ENCODE measurements at regions not wholly inside any gene's neighbourhood (a gene's known extent, or its start where the extent isn't known, plus 50 kb on each side); places are given as distances from the start of the nearest gene placed in this dataset.

- Histone ChIP-seq H3K4me3 (ENCODE audit: control extremely low read depth in 1 of 5, extremely low read depth in 1 of 5, insufficient read depth in 1 of 5, low read depth in 2 of 5, low read length in 4 of 5) (no peak overlapping the region), H3K36me3 (replicated peaks in 1 of 2; ENCODE audit: control extremely low read depth in 1 of 2, control insufficient read depth in 1 of 2, extremely low read depth in 1 of 2, insufficient read depth in 2 of 2, low read length in 1 of 2) (no peaks in the 10 kb centered on the region), H2AFZ (ENCODE audit: insufficient read depth, low read depth, low read length, poor library complexity, severe bottlenecking) (peak overlapping the region; percentile 40), H3K27me3 (replicated peaks in 1 of 4; ENCODE audit: control extremely low read depth in 1 of 4, control insufficient read depth in 3 of 4, insufficient read depth in 4 of 4, low read length in 3 of 4) (no peaks in the 10 kb centered on the region), H3K9me3 (ENCODE audit: control extremely low read depth in 1 of 3, control insufficient read depth in 2 of 3, insufficient read depth in 1 of 3, low read length in 2 of 3) (no peaks in the 10 kb centered on the region), H3K4me2 (replicated peaks; ENCODE audit: low read depth, low read length, poor library complexity, severe bottlenecking) (no peak overlapping the region), H3K79me2 (ENCODE audit: control insufficient read depth, insufficient read depth, low read length) (no peaks in the 10 kb centered on the region), H3K9ac (ENCODE audit: low read length) (no peak overlapping the region), H3K4me1 (ENCODE audit: control insufficient read depth in 2 of 2, insufficient read depth in 2 of 2, low read length in 2 of 2) (peaks cover 3 to 8% of the 10 kb centered on the region in 2 donors), H3K27ac (ENCODE audit: low read length in 2 of 2) (no peak overlapping the region), H4K20me1 (ENCODE audit: control insufficient read depth, insufficient read depth, low read length, poor library complexity, severe bottlenecking) (no peaks in the 10 kb centered on the region)
- 50% methylated on average over 1 of the region's 5 CpGs for WGBS (ENCODE audit: insufficient coverage)
- no peak for TF ChIP-seq EZH2 (IDR thresholded peaks at IDR 0.05; ENCODE audit: borderline replicate concordance, insufficient read depth, low read depth, low read length, poor library complexity, severe bottlenecking)
- TF ChIP-seq CTCF (IDR thresholded peaks at IDR 0.05) = no peak
- no peak overlapping the region for H3K4me3 Mint-ChIP-seq
- CTCF ChIA-PET = no interaction called here
- no peaks in the 10 kb centered on the region for H3K9me3 Mint-ChIP-seq (ENCODE audit: insufficient read depth)
- no peak for ATAC-seq (ENCODE audit: low read depth)
- POLR2A ChIA-PET = interaction anchor here (0.6 kb wide), 1 partner anchor 27 kb away, joined by 3 read pairs; no protein-coding TSS in a partner anchor
- intact Hi-C loops (cut with micrococcal nuclease) = no loop called here
- no peak for DNase-seq
- H3K4me1 Mint-ChIP-seq = peaks cover 4% of the 10 kb centered on the region
- H3K27ac Mint-ChIP-seq = no peak overlapping the region
- no peaks in the 10 kb centered on the region for H3K27me3 Mint-ChIP-seq
Observed at GRCh38 chr10:88045656-88046415, 182.4 kb downstream of the PTEN start.

- Histone ChIP-seq H3K9me3 (ENCODE audit: control extremely low read depth in 1 of 3, control insufficient read depth in 2 of 3, insufficient read depth in 1 of 3, low read length in 2 of 3) (no peaks in the 10 kb centered on the region), H3K36me3 (replicated peaks in 1 of 2; ENCODE audit: control extremely low read depth in 1 of 2, control insufficient read depth in 1 of 2, extremely low read depth in 1 of 2, insufficient read depth in 2 of 2, low read length in 1 of 2) (no peaks in the 10 kb centered on the region), H3K79me2 (ENCODE audit: control insufficient read depth, insufficient read depth, low read length) (no peaks in the 10 kb centered on the region), H4K20me1 (ENCODE audit: control insufficient read depth, insufficient read depth, low read length, poor library complexity, severe bottlenecking) (no peaks in the 10 kb centered on the region), H3K27ac (ENCODE audit: low read length in 2 of 2) (no peak overlapping the region), H3K9ac (ENCODE audit: low read length) (no peak overlapping the region), H3K4me2 (replicated peaks; ENCODE audit: low read depth, low read length, poor library complexity, severe bottlenecking) (no peak overlapping the region), H3K27me3 (replicated peaks in 1 of 4; ENCODE audit: control extremely low read depth in 1 of 4, control insufficient read depth in 3 of 4, insufficient read depth in 4 of 4, low read length in 3 of 4) (no peaks in the 10 kb centered on the region), H3K4me3 (ENCODE audit: control extremely low read depth in 1 of 5, extremely low read depth in 1 of 5, insufficient read depth in 1 of 5, low read depth in 2 of 5, low read length in 4 of 5) (no peak overlapping the region), H3K4me1 (ENCODE audit: control insufficient read depth in 2 of 2, insufficient read depth in 2 of 2, low read length in 2 of 2) (peaks cover 3 to 8% of the 10 kb centered on the region in 2 donors), H2AFZ (ENCODE audit: insufficient read depth, low read depth, low read length, poor library complexity, severe bottlenecking) (no peak overlapping the region)
- ATAC-seq (ENCODE audit: low read depth) = no peak
- TF ChIP-seq EZH2 (IDR thresholded peaks at IDR 0.05; ENCODE audit: borderline replicate concordance, insufficient read depth, low read depth, low read length, poor library complexity, severe bottlenecking) (no peak), CTCF (IDR thresholded peaks at IDR 0.05) (no peak)
- intact Hi-C loops (cut with micrococcal nuclease) = no loop called here
- Mint-ChIP-seq H3K4me1 (peaks cover 4% of the 10 kb centered on the region), H3K27ac (no peak overlapping the region), H3K27me3 (no peaks in the 10 kb centered on the region), H3K9me3 (ENCODE audit: insufficient read depth) (no peaks in the 10 kb centered on the region), H3K4me3 (no peak overlapping the region)
- ChIA-PET CTCF (no interaction called here), POLR2A (no interaction called here)
- DNase-seq = no peak
Observed at GRCh38 chr10:88047579-88047978, 184.2 kb downstream of the PTEN start.

Data from B cell (primary cell).